GM18498 (cell line): ENCODE measurements at regions not wholly inside any gene's neighbourhood (a gene's known extent, or its start where the extent isn't known, plus 50 kb on each side); places are given as distances from the start of the nearest gene placed in this dataset.

ENCODE experiments used
- ATAC-seq: cut with Tn5 transposase; IDR thresholded peaks from one replicate; pipeline ENCODE4 v1.9.1; 2021; ENCODE audit warnings: mild to moderate bottlenecking, moderate library complexity; ENCODE audit not compliant: unreplicated experiment

DNA sequence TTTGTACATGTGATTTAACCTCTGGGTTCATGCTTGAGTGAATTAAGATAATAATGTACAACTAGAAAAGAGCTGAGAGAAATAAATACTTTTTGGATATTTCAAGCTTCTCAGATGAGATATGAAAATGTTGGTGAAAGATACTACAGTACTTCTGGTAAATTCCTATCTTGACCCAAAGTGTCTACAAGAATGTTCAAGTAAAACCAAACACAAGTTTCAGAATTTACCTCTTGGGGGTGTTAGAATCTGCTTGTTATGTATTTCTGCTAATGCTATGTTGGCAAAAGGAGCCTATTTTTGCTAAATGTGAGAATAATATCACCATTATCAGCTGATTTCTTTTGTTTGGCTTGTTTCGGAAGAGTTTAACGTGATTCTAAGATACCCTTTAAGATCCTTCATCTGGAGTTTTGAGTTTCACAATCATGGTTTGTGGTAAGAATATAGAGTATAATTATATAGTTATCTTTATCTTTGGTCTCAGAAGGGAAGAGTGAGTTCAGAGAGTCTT, 388.5 kb downstream of the LMO4 start:
- ATAC-seq = no peak

DNA sequence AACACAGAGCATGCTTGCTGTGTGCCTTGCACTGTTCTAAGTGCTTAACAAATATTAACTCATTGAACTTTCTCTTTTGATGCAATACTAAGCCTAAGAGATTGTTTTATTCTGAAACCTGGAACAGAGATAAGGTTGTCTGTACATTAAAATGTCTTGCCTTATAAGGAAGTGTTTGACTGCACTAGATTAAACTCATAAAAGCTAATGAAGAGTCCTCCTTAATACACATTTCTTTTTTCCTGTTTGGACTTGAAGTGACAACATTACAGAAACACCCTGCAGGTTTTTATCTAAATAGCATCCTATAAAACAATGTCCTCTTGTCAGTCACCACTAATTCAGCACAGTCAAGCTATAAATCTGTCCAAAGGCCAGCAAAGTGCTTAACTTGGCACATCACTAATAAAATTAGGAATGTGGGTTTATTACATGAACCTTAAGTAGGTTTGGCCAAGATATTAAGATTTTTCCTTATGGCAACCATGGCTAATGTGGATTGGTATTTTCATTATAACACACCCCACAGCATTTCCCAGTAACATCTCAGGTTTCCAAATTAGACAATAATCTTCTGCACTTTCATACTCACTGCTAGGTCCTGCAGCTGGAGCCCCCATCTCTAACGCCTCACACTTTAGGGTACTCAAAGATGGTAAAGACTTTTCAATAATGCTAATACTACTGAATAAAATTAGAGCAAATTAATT, 389.7 kb downstream of the LMO4 start:
- ATAC-seq = no peak

DNA sequence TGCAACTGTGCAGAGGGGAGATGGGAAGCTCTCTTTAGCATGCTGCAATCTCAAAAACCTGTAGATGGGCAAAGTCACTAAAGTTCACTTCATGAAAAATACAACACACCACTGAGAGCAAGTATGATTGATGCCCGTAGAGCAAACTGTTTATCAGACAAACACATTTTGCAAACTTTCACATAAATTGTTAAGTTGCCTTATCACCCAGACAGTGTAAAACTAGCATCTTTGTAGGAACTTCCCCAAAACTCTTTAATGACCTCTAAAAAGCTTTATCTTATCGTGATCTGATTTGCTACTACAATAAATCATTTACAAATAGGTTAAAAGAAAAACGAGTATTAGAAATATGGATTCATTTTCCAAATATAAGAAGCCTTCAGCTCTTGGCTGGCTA, 391.0 kb downstream of the LMO4 start:
- no peak for ATAC-seq

DNA sequence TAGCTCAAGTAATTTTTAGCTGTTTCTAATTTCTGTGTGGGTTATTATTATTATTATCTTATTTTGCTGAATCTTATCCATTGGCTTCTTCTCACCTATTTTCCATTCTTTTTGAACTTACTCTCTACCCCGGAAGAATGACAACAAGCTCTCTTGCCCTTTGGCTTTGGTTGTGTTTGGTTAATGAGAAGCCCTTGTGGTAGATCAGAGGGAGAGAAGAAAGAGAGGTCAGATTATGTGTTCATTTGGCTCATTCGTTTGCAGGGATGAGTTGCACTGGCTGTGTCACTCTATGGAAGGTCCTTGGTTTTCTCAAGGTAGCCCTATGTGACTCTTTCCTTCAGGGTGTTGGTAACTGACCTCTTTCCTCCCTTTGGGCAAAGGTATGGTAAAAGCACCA, 391.9 kb downstream of the LMO4 start:
- ATAC-seq = no peak

DNA sequence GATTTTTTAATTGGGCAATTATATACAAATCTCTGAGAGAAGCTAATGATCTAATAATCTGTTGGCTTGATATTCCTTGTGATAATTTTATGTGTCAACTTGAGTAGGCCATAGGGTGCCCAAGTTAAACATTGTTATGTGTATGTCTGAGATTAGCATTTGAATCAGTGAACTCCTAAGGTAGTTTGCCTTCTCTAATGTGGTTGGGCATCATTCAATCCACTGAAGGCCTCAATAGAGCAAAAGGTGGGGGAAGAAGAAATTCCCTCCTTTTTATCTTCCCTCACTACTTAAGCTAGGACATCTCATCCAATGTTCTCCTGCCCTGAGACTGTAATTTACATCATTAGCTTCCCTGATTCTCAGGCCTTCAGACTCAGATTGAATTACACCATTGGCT, 394.5 kb downstream of the LMO4 start:
- no peak for ATAC-seq

DNA sequence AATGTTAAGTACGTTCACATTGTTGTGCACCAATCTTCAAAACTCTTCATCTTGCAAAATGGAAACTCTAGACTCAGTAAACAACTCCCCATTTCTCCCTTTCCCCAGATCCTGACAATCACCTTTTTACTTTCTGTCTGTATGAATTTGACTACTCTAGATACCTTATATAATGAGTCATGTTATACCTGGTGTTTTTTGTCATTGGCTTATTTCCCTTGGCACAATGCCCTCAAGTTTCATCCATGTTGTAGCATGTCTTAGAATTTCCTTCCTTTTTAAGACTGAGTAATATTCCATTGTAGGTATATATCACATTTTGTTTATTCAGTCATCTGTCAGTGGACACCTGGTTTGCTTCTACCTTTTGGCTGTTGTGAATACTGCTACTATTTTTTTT, 399.5 kb downstream of the LMO4 start:
- ATAC-seq = no peak

DNA sequence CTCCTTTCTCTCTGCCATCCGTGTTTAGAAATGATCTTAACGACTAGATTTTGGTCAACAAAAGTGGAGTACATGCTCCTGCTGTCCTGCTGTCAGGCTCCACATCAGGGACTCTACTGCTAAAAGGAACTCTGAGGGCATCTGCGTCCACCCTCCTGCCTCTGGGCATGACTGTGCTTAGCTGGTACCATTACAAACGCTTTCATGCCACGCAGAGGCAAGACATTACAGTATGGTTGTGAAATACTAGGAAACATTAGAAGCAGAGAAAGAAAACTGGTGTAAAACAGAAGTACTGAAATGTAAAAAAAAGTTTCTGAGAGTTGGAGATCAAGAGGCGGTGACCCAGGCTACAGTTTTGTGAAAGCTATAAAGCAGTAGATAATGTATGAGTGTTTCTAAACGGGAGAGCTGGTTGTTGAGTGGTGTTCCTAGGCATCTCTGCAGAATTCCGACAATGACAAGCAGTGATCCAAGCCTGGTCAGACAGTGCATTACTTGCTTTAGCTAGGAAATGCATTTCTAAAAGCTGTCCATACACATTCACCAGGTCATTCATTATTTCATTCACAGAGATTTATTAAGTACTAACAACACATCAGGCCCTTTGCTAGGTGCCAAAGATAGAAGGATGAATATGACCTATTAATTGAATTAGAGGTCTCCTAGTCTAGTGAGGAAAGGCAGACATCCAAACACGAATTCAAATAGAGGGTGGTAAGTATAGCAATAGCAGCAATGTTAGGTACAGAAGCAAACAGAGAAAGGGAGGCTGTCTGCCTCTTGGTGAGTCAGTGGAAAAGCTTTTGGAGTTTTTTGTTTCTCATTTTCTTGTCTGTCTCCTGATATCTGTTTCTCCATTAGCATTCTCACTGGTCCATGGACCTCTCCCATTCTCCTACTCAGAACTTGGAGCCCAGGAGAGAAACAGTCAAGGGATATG, 401.9 kb downstream of the LMO4 start:
- no peak for ATAC-seq

DNA sequence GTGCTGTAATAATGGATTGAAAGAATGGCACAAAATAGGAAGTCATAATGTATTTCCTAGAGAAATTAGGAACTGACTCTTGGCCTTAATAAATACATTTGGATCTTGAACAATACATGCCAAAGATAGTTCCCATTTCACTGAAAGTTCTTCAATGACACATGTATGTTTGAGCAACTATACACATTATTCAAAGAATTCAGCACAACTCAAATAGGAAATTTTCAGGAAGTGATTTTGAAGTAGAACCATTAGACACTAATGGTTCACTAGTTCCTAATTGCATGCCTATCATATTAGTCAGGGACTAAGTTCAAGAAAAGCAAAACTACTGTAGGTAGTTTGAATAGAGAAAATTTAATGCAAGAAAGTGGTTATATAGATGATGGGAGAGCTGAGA, 404.7 kb downstream of the LMO4 start:
- no peak for ATAC-seq

DNA sequence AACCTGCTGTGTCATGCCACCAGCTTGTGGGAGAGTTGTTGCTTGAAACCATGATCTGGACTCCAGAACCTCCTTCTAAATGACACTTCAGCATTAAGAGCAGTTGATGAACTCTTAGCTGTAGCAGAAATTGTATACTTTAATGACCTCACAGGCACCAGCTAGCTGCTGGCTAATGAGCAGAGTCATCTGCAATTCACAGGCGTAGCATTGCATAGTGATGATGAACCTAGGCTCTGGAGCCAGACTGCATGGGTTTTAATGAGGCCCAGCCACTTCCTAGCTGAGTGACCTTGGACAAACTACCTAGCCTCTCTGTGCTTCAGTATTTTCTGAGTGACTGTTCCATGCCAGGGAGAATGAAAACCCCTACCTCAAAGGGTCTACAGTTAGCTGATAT, 407.1 kb downstream of the LMO4 start:
- no peak for ATAC-seq

DNA sequence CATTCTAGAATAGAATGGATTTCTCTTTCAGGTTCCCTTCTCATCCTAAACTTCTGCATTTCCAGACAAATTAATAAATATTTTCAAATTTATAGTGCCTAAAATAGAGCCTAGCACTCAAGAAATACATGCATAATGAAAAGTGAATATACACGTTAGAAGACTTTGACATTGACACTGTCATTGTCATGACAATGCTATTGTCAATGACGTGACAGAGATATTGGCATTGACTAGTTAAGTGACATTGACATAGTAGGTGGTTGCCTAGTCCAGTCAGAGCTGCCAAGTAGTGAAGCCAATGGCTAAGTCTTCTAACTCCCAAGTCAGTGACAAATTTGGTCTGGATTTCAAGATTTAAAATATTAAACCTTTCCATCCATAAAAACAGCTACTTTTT, 410.5 kb downstream of the LMO4 start:
- ATAC-seq = no peak

DNA sequence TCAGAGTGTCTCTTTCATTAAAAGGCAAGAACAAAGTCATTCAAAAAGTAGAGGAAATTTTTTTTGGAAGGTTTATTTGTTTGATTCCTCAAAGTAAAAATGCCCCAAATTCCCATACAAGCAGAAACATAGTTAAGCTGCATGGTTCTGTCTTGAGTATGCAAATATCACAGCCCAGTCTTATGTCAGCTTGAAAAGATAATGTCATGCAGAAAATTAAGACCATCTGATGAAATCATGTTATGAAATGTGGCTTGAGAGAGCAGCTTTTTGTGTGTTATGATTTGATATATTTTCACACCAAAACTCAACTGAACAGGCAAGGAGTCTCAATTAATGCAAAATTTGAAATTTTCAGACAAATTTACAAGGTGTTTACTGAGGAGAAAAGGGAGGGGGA, 411.0 kb downstream of the LMO4 start:
- ATAC-seq = no peak

DNA sequence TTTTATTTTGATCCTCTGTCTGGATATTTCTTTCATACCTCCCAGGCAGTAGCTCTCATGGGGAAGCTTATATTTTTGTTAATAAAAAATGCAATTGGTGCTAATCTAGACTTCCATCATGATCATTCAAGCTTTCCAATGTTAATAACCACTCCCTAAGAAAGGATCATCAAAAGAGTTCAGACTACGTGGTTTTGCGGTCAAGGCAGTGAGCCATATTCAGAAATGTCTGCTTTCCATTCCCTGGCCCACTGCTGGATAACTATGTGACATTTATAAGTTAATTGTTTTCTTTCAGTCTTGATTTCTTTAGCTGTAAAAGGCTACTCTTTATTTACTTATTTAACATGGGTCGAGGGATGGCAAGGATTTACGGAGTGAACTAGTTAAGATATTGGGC, 414.6 kb downstream of the LMO4 start:
- ATAC-seq = no peak

DNA sequence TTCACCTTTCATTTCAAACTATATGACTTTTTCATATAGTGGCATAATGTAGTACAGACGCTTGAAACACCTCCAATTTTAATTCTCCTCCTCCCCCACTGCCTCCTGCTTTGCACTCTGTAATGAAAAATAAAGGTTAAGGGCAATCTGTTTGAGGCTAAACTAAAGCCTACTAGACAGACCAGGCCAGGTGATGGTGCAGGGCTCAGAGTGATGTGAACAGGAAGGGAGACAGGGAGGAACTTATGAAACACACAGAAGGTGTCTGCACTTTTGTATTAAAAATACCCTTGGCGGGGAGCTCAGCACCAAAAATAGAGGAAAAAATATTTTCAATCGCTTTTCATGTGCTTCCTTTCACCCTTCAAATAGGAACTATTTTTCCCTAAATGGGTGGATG, 415.4 kb downstream of the LMO4 start:
- no peak for ATAC-seq

DNA sequence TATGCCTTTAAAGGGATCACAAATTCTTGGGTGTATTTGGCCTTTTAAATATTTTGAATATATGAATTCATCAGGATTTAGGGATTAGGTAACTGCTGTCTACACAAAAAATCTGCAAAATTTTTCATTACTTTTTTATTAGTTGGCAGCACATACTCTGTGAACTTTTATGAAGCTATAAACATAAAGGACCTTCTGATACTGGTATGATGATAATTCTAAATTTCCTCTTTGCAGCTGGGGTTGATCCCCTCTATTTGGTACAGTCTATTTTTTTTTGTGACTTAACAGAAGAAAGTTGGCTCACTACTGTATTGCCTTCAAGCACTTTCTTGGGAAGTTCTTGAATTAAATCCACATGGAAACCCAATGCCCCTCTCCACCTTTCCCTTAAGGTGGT, 416.1 kb downstream of the LMO4 start:
- no peak for ATAC-seq

DNA sequence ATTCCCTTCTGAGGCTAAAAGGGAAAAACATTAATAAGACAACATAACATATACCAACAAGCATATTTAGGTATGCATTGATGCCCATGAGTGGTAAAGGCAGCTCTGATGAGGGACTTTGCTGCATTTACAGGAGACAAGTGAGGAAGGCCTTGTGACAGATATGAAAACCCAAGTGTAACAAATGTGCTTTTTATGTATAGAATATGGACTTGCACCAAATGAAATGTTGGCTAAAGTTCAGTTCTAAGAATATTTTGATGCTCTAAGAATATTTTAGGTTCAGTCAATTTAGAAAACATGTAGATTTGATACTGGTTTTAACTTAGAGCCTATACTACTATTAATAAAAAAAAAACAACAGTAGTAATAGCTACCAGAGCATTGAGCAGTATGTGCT, 424.7 kb downstream of the LMO4 start:
- ATAC-seq = no peak

DNA sequence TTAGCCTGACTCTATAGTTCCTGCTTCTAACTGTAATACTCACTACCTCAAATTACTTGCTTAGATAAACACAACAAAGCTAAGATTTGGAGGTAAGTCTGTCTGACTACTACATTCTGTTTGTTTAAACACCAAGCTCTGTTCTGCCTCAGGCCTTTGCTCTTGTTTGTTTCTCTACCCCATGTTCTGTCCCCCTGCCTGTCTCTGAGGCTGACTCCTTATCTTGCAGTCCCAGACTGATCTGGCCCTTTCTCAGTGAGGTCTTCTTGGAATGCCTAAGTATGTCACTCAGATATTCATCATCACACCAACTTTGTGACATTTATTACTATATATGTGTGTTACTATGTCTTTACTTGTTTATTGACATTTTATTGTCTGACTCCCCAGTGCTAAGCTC, 425.5 kb downstream of the LMO4 start:
- ATAC-seq = no peak

DNA sequence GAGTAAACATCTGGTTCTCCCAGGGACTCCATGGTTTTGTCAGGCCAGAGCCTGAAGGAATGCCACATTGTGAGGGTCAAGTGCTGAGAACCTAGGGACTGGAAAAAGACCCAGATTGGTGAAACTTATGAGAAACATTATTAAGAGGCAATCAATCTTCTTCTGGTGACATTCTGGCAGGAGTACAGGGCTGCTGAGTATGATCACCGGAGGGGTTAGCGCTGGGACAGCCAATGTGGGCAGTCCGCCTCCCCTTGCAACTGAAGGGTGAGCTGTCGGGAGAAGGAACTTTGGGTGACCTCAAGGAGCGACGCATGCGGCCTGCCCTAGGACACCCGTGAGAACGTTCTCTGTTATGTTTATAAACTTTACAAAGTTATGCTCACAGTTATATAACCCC, 429.0 kb downstream of the LMO4 start:
- no peak for ATAC-seq

DNA sequence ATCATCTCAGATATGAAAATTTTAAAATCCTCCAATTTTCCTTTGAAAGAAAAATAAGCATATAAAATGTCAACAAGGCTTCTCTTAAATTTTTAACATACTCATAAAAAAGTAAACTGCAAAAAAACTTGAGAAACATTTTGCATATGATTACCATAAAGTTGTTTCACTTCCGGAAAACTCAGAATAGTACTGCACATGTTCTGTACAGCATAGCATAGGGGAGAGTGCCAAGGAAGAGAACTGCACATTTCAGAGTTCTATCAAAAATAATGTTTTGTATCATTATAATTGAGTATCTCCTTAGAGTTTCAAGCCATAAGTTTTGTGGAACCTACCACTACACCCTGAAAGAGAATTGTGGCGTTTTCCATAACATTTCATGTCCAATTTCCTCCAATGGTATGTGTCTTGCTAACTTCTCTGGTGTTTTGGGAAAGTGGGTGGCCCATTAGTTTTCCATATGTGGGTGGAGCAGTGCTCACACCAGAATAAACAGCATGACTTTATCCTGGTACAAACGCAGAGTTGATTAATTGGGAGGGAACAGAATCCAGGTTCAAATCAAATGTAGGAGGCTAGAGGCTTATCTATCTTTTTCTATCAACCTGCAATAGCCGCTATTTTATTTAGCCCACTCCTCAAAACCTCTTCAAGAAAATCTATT, 430.9 kb downstream of the LMO4 start:
- no peak for ATAC-seq

DNA sequence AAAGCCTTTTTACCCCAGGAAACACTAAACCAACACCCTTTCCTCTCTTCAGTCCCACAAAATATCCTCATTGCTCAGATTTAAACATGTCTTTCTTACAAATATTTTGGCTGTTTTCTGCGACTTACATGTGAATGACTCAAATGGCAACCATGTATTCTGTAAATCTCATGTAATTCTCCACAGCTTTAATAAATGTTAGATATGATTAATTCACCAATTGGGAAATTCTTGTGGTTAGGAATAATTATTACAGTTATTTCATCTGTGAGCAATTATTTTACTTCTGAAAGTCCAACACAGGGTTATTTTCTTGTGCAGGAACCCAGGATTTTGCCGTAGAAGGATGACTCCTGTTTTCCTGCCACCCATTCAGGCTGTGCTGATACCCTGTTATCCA, 431.5 kb downstream of the LMO4 start:
- ATAC-seq = no peak

DNA sequence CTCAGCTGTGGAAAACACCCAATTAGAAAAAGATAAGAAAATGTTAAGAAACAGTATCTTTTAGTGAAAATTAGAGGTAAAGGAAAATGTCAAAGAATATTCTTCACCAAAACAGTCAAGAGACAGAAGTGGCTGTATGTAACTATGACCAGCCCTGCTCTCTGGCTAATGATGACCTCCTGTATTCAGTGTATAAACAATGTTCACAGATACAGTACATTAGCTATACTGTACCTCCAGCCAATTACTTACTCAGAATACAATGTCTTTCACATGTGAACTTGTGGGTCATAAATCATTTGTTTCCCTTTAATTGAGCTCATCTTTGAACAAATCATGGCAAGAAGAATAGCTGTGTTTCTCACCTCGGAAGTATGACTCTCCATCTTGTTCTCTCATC, 432.0 kb downstream of the LMO4 start:
- ATAC-seq = no peak

DNA sequence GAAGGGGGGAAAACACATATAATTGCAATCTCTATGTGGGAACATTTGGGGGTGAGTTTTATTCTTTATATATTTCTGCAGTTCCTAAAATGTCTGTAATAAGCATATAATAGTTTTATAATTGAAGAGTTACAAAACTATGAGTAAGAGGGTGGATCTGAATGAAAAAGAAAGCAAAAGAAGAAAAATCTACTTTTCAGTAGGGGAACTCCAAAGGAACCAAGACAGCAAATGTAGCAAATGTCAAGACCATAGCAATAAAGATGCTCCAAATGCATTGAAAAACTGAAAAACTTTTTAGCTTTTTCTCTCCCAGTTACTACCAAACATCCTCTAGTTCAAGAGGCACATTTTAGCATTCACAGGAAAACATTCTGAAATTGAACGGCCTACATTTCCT, 434.8 kb downstream of the LMO4 start:
- ATAC-seq = no peak
